ENCODE measurements at regions not wholly inside any gene's neighbourhood (a gene's known extent, or its start where the extent isn't known, plus 50 kb on each side); places are given as distances from the start of the nearest gene placed in this dataset.

DNA sequence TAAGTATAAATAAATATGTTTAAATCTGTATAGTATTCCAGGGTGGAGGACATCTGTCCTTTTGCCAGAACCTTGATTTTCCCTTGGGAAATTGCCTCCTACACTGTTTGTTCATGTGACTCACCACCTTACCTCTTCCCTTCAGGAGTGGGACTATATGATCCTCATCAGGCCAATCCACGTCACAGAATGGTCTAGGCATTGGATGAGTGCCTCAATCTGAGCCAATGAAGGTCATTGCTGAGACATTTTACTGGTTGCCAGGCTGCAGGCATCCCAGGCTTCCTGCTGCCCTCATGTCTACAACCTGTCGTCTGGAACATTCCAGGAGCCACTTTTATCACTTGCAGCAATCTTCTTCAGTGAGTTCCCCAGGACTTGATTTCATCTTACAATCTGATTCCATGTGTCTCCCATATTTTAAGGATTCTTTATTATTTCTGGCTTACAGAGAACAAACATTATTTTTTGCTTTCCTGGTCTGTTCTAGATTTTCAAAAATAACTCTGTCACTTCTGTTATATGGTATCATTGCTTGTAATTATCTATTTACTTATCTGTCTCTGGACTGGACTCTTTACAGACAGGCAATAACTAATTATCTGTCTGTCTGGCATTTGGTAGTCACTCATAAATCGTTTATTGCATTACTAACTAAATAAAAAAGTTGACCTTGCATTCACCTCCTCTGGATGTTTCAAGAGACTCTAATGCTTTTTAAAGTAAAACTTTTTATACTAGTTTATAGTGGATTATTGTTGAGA, 107.3 kb upstream of the APC start:
- no peak for DNase-seq

DNA sequence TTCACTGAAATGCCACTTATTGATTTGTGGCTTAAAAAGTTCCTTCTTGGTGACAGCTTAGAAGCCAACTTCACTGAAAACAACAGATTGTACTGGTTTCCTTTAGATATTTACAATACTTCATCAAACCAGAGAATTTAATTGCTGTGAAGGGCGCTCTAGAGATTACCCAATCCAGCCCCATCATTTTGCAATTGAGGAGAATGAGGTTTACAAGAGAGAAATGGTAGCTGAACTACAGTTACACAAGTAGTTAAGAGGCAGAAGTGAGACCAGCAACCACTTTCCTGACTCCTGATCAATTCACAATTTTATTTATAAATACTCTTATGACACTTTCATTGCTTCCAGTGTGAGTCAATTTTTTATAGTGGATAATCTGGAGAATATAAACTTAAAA, 103.5 kb upstream of the APC start:
- no peak for DNase-seq

DNA sequence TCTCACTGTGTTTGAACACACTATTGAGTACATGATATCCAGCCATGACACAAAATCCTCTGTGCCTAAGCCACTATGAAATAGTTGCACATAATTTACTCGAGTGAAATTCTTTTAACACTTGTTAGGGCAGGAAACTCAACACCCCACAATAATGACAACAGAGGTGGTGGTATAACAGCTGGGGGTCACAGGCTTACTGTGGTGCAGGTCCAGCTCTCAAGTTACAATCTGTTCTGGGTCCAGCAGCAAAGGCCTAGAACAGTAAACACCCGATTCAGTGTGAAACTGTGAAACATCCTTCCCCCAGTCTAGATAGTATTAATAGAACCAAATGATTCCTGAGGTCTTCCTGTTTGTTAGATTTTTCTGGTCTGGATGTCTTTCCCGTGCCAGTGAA, 102.9 kb upstream of the APC start:
- no peak for DNase-seq

DNA sequence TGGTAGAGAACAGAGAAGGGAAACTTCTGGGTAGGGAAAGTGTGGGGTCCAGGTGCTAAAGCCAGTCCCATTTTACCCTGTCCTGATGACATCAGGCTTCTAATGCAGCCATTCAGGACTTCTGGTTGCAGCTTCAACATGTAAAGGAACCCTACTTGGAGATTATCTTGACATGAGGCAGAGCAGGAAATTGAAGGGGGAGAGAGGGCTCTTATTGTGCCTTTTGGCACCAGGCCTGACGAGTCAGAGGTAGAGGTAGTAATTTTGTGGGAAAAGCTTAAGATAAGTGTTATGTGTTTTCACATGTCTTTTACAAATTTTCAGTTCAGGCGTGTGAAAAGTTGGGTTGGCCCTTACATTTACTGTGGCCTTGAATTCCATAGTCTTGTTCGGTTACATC, 102.4 kb upstream of the APC start:
- no peak for DNase-seq

DNA sequence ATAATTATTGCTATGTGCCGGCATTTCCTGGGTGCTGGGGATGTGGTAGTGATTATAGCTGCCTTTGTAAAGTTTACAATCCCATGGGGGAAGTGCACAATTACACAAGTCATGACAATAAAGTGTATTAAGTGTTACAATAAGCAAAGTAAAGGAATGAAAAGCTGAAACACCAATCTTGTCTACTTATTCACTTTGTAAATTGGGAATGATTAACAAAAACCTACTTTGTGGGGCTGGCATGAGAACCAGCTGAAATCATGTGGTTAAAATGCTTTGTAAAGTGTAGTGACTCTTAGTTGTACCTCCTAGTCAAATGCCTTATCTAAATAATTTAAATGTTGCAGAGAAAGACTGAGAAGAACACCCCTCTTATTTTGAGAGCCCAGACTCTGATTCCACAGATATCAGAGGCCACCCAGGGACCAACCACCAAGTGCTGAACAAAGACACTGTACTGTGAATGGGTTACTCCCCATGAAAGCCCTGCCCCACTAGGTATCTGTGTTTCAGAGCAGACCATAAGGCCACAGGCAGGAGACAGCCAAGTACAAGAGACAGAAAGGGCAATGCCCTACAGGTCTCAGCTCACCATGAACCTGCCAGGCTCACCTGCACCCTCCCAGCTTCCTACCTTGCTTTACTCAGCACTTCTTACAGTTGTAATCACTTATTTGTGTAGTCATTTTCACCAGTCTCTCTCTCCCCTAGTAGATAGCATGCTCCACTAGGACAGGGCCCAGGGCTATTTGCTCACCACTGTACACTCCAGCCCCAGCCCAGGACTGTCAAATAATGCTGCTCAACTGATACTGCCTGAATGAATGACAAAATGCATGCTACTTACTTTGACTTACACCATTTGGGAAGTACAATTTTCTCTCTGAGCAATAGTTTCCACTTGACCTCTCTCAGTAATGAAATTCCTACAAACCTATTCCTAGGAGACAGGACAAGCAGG, 101.6 kb upstream of the APC start:
- DNase-seq: no peak

DNA sequence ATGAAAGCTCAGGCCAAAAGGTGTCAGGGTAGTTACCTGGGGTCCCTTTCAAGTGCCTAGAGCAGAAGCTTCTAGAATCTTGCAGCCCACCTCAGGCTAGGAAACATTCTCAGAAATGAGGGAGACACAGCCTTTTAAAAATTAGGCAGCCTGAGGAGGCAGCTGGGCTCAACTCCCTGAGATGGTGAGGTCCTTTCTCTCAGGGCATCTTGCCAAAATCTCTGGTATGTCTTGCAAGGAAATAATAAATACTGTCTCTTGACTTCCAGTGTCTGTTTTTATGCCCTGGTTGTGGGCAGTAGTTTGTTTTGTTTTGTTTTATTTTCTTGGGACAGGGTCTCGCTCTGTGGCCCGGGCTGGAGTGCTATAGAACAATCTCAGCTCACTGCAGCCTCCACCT, 100.9 kb upstream of the APC start:
- no peak for DNase-seq

DNA sequence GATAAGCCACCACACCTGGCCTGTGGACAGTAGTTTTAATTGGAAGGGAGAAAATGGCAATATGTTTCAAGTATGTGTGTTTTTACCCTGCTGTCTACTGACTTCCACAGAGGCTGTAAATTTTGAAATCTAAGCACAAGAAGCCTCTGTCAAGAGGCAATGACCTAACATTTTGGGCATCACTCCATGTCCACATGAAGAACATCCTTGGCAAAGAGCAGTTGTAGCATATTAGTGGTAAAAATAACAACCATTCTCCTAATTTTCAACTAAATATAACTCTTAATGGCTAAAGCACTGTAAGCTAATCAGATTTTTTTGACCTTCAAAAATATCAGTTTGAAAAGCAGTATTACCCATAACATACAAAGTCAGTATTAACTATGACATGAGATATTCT, 100.3 kb upstream of the APC start:
- DNase-seq: no peak

DNA sequence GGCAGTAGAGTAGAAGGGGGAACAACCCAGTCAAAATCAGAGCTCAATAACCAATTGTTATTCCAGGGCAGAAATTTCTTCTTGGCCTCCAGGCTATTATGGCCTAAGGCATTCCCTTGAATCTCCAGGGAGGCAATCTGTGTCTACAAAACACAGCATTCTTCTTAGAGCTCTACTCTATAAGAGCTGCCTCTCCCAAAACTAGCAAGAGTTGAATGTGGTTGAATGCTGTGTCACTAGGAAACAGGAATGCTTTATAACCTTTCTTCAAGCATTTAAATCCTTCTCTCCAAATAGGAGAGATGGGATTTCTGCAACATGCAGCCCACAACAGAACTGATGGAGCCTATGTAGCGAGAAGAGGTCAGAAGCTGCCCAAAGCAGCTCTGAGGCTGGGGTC, 97.1 kb upstream of the APC start:
- no peak for DNase-seq

DNA sequence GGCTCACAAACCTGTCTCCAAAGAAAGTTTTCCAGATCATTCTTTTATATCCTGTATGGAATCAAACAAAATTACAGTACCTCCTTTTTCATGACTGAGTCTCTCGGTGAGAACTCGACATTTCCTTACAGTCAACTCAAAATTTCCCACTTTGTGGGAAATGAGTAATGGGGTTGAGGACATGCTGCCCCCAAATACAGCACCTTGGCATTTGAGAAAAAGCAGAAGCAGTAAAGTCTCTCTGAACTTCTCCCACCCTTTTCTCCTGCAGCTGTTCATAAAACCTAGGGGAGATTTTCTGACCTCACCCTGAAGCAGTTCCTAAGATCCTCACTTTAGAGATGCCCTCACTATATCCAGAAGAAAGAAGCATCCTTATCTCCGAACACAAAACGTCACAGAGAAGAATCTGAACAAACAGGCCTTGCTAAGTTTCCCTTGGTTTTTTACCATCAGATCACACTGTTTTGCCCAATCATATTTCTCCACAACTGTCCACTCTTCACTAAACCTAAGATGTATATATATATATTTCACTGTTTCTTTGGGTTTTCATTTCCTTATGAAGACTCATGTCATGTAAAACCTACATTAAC, 96.1 kb upstream of the APC start:
- no peak for DNase-seq

DNA sequence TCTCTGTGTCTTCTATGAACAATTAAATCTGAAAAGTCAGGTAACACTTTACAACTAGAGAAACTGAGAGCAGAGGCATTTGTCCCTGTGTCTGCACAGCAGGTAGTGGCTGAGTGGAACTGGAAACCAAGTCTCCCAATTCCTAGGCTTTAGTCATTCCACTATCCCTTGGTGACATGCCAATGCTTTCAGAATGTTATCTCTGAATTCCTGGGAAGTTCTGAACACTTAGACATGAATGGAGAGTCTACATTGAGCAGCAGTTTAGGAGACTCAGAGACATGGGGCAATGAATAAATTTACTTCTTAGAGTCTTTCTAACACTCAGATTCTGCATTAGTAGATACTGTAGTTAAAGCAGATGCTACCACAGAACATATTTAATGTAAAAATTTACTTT, 94.8 kb upstream of the APC start:
- DNase-seq: no peak

DNA sequence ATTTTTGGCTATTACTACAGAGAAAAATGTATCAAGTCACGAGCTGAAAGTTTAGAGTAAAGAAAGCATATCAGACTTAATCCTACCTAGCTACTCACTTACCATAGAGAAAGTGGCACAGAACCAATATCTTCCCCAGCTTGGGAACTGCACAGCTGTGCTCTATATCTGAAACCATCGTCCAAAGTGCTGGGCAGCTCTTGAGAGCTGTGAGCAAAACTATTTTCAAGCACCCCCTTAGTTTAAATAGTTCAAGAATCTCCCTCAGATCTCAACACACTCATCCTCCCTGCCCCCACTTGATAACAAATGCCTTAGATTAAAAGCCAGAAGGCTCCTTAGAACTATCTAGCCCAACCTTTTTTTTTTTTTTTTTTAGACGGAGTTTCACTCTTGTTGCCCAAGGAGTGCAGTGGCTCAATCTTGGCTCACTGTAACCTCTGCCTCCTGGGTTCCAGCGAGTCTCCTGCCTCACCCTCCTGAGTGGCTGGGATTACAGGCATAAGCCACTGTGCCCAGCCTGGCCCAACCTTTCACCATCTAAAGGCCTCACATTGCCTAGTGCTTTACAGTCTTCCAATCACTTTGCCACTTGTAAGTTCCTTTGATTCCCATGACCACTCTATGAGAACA, 94.2 kb upstream of the APC start:
- no peak for DNase-seq

DNA sequence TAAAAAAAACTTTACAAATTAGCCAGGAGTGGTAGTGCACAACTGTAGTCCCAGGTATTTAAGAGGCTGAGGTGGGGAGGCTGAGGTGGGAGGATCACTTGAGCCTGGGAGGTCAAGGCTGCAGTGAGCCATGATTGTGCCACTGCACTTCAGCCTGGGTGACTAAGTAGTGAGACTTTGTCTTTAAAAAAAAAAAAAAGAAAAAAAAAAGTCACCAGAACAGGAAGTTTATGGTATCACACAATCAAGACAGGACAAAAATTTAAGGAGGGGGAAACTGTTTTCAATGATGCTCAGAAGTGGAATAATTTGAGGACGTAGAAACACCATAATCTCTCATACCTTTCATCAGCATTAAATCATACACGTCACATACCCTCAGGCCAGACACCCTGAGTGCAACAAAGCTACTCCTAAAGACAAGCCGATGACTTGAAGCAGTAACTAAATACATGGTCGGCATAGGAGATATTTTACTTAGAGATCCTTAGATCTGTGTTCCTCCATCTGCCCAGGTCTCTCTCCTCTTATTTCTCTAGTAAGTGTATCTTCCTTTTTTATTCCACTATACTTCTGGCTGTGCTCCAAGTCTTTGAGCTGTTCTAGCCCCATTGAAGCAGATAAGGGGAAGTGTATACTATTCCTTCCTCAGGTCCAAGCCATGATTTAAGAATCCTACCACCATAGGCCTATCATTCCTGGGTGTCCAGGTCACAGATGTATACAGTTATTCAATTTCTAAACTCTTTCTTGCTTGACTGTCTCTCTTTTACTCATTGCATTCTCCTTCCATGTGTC, 91.3 kb upstream of the APC start:
- no peak for DNase-seq

DNA sequence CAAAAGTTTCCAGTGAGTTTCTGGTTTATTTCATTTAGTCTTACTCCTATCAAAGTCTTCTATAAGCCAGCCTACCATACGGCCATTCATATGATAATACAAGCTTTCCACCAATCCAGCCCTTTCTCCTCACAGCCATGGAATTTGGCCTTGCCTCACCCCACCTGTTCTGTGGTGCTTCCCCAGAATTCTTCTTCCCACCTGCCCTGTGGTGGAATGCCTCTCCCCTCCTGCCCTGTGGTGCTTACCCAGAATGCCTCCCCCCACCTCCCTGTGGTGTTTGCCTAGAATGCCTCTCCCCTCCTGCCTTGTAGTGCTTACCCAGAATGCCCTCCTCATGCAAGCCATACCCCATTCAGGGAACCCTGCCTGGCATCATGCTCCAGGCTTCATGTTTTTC, 90.3 kb upstream of the APC start:
- DNase-seq: no peak

DNA sequence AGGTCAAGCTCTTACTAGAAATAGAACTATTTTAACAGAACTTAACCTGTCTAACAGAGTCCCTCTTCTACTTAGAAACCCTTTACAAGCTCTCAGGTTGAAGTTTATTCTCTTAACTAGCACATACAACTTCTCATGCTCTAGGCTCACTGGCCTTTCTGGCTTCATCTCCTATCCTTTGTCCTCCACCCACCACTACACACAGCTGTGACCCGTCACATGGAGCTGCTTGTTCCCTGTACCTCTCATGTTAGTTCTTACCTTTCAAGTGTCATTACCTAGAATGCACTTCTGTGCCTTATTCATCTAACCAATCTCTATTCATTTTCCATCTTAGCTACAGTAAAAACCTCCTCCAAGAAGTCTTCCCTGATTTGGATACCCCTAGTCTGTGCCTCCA, 89.4 kb upstream of the APC start:
- no peak for DNase-seq

DNA sequence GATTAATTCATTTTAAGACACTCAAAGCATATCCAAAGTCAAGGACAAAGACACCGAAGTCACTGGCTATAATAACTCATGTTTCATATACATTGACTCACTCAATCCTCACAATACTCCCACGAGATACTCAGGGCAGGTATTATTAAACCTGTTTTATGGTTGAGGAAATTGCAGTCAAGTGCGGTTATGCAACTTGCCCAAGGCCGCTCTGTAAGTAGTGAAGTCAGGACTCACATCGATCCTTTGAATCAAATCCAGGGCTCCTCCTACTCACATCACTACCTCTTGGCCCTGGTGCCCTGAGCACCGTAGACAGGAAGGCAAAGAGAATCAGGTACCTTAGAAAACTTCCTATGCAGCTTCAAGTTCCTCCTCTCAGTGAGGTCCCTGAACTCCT, 87.8 kb upstream of the APC start:
- DNase-seq: no peak

DNA sequence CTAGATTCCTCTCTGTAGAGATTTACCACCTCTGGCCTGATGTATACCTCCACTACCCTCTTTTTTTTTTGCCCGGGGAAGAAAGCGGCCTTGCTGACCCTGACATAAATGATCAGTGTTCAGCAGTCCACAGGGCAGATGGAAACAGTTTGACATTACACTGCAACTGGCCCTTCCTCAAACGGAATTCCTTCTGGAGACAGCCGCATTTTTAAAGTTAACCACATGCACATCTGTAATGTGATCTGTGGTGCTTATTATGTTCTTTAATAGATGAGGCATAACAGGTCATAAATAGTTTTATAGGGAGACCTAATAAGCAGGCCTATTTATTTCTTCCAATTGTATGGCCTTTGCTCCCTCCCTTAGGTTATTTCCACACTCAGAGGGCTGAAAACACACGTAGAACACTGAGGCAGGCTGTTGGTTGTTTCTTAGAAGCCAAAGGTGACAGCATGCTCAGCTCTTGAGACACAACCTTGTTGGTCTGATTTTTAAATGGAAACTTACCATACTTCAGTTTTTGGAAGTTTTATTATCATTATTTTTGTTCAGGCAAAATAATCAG, 84.0 kb upstream of the APC start:
- no peak for DNase-seq

DNA sequence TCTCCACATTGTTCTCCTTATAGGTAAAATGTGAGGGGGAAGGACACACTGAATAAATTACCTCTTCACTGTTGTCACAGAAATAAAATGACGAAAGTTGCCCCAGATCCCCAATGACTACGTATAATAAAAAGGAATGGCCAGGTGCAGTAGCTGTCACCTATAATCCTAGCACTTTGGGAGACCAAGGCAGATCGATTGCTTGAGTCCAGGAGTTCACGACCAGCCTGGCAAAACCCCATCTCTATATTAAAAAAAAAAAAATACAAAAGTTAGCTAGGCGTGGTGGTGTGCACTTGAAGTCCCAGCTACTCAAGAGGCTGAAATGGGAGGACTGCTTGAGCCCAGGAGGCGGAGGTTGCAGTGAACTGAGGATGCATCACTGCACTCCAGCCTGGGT, 82.2 kb upstream of the APC start:
- DNase-seq: no peak

DNA sequence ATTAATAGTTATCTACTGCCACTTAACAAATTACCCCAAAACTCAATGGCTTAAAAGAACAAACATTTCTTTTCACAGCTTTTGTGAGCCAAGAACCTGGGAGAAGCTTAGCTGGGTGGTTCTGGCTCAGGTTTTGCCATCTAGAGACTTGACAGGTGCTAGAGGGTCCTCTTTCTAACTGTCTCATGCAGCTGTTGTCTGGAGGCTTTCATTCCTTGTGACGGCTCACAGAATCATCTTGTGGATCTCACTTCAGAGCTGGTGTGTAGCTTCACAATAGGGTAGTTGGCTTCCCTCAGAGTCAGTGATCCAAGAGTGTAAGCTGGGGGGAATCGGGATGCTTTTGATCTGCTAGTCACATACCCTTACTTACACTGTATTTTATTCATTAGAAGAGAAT, 81.2 kb upstream of the APC start:
- no peak for DNase-seq

DNA sequence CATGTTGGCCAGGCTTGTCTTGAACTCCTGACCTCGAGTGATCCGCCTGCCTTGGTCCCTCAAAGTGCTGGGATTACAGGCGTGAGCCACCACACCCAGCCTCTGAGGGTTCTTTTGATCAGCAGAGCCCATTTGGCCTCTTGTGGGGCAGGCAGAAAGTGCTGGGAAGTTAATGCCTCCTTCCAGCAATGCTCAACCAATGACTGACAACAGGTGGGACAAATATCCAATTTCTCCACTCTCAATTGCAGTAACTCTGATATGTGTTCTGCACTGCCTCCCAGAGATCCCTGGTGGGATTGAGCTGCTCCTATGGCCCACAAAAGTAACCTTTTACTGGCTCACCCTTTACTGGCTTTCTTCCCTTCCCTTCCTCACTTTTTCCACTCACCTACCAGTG, 79.9 kb upstream of the APC start:
- no peak for DNase-seq

DNA sequence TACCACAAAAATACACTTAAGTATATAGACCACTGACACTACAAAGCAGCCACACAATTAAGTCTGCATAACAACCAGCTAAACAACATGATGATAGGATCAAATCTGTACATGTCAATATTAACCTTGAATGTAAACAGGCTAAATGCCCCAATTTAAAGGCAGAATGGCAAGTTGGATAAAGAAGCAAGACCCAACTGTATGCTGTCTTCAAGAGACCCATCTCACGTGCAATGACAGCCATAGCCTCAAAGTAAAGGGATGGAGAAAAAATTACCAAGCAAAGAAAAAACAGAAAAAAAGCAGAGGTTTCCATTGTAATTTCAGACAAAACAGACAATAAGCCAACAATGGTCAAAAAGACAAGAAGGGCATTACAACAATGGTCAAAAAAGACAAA, 77.3 kb upstream of the APC start:
- DNase-seq: no peak

DNA sequence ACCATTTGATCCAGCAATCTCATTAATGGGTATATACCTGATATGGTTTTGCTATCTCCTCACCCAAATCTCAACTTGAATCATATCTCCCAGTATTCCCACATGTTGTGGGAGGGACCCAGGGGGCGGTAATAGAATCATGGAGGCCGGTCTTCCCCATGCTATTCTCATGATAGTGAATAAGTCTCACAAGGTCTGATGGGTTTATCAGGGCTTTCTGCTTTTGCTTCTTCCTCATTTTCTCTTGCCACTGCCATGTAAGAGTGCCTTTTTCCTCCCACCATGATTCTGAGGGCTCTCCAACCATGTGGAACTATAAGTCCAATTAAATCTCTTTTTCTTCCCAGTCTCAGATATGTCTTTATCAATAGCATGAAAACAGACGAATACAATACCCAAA, 74.5 kb upstream of the APC start:
- no peak for DNase-seq

DNA sequence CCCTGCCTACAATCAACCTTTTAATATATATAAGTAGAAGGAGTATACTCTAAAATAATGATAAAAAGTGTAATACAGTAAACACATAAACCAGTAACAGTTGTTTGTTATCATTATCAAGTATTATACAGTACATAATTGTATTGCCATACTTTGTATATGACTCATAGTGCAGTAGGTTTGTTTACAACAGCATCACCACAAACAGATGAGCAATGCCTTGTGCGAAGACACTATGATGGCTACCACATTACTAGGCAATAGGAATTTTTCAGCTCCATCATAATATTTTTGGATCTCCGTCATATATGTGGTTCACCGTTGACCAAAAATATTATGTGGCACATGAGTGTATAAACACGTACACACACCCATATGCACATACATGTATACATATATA, 69.7 kb upstream of the APC start:
- no peak for DNase-seq
